WTC11 (cell line): ENCODE measurements at regions not wholly inside any gene's neighbourhood (a gene's known extent, or its start where the extent isn't known, plus 50 kb on each side); places are given as distances from the start of the nearest gene placed in this dataset.

Experiments used
- ATAC-seq: fragments of 200-7000 bp; cut with Tn5 transposase; 2 replicates; pipeline ENCODE4 v1.10.0; 2021; ENCODE audit warnings: mild to moderate bottlenecking, moderate library complexity
- CTCF ChIA-PET: fragments of 300-600 bp; sonication (Branson Sonifier 250); formaldehyde crosslinking; loops from one replicate; lab custom pipeline; 2021; ENCODE audit warnings: antibody characterized with exemption; lab: Charles Lee
- POLR2A ChIA-PET: fragments of 350-600 bp; sonication (Branson Sonifier 250); formaldehyde crosslinking; loops from one replicate; lab custom pipeline; 2021; ENCODE audit warnings: antibody characterized with exemption; lab: Charles Lee
- DNase-seq: peaks from one replicate; pipeline ENCODE4 v3.0.0; 2021; ENCODE audit warnings: low spot score
- H3K27ac Mint-ChIP-seq: 2 replicates; pipeline ENCODE4 v1.8.0; 2021; ENCODE audit warnings: mixed read lengths
- H3K27me3 Mint-ChIP-seq: 2 replicates; pipeline ENCODE4 v1.8.0; 2021; ENCODE audit warnings: low read depth, mild to moderate bottlenecking, moderate library complexity, mixed read lengths
- H3K36me3 Mint-ChIP-seq: 2 replicates; pipeline ENCODE4 v1.8.0; 2021; ENCODE audit warnings: mixed read lengths
- H3K4me1 Mint-ChIP-seq: 2 replicates; pipeline ENCODE4 v1.8.0; 2022; ENCODE audit warnings: mixed read lengths
- H3K4me3 Mint-ChIP-seq: 2 replicates; pipeline ENCODE4 v1.8.0; 2021; ENCODE audit warnings: mild to moderate bottlenecking, moderate library complexity, mixed read lengths
- H3K9me3 Mint-ChIP-seq: 2 replicates; pipeline ENCODE4 v1.8.0; 2021; ENCODE audit warnings: mixed read lengths
- EMX1 ChIP-seq: fragments of 250-450 bp; sonication (Bioruptor Pico); IDR thresholded peaks from 2 replicates; pipeline ENCODE4 v1.8.0; 2021; ENCODE audit warnings: mild to moderate bottlenecking
- ETV6 ChIP-seq: sonication (generic); formaldehyde crosslinking; IDR thresholded peaks from 2 replicates; pipeline ENCODE4 v1.8.1; 2022; ENCODE audit warnings: mild to moderate bottlenecking, missing genetic modification reagents
- FOXJ3 ChIP-seq: sonication (generic); formaldehyde crosslinking; IDR thresholded peaks from 2 replicates; pipeline ENCODE4 v1.9.0; 2021; ENCODE audit warnings: missing genetic modification reagents, mild to moderate bottlenecking, borderline replicate concordance
- FOXK1 ChIP-seq: sonication (generic); formaldehyde crosslinking; IDR thresholded peaks from 2 replicates; pipeline ENCODE4 v1.8.0; 2022; ENCODE audit warnings: mild to moderate bottlenecking, moderate library complexity, missing genetic modification reagents
- IRF2 ChIP-seq: sonication (generic); formaldehyde crosslinking; IDR thresholded peaks from 2 replicates; pipeline ENCODE4 v1.8.0; 2022; ENCODE audit warnings: low read depth, missing genetic modification reagents, borderline replicate concordance
- MYBL2 ChIP-seq: sonication (generic); formaldehyde crosslinking; IDR thresholded peaks from 2 replicates; pipeline ENCODE4 v1.8.1; 2023; ENCODE audit warnings: mild to moderate bottlenecking, moderate library complexity, missing genetic modification reagents
- PRRX2 ChIP-seq: fragments of 250-450 bp; sonication (Bioruptor Pico); IDR thresholded peaks from 2 replicates; pipeline ENCODE4 v1.8.0; 2021; ENCODE audit warnings: mild to moderate bottlenecking
- SOX15 ChIP-seq: fragments of 250-450 bp; sonication (Bioruptor Pico); IDR thresholded peaks from 2 replicates; pipeline ENCODE4 v1.9.0; 2021; ENCODE audit warnings: mild to moderate bottlenecking
- TCF7 ChIP-seq: sonication (generic); formaldehyde crosslinking; IDR thresholded peaks from 2 replicates; pipeline ENCODE4 v1.8.0; 2022; ENCODE audit warnings: mild to moderate bottlenecking, low read depth, missing genetic modification reagents, moderate library complexity
- TEAD1 ChIP-seq: sonication (generic); formaldehyde crosslinking; IDR thresholded peaks from 2 replicates; pipeline ENCODE4 v1.8.0; 2022; ENCODE audit warnings: mild to moderate bottlenecking, missing genetic modification reagents
- TEAD4 ChIP-seq: sonication (generic); formaldehyde crosslinking; IDR thresholded peaks from 2 replicates; pipeline ENCODE4 v1.8.0; 2022; ENCODE audit warnings: mild to moderate bottlenecking, missing genetic modification reagents
- ZNF121 ChIP-seq: sonication (generic); formaldehyde crosslinking; IDR thresholded peaks from 2 replicates; pipeline ENCODE4 v1.8.0; 2023; ENCODE audit warnings: missing genetic modification reagents
- ZNF263 ChIP-seq: sonication (generic); formaldehyde crosslinking; IDR thresholded peaks from 2 replicates; pipeline ENCODE4 v1.8.1; 2022; ENCODE audit warnings: low read depth, mild to moderate bottlenecking, moderate library complexity, missing genetic modification reagents
- ZNF396 ChIP-seq: fragments of 250-450 bp; sonication (Bioruptor Pico); IDR thresholded peaks from 2 replicates; pipeline ENCODE4 v1.8.0; 2021; ENCODE audit warnings: mild to moderate bottlenecking, moderate library complexity, borderline replicate concordance
- ZNF416 ChIP-seq: fragments of 250-450 bp; sonication (Bioruptor Pico); IDR thresholded peaks from 2 replicates; pipeline ENCODE4 v1.9.0; 2021; ENCODE audit warnings: mild to moderate bottlenecking, inconsistent platforms
- ZNF423 ChIP-seq: fragments of 250-450 bp; sonication (Bioruptor Pico); IDR thresholded peaks from 2 replicates; pipeline ENCODE4 v2.1.2; 2022; ENCODE audit warnings: mild to moderate bottlenecking, moderate library complexity
- ZNF671 ChIP-seq: fragments of 250-450 bp; sonication (Bioruptor Pico); IDR thresholded peaks from 2 replicates; pipeline ENCODE4 v1.8.0; 2021; ENCODE audit warnings: mild to moderate bottlenecking
- TF ChIP-seq, protein P1 (sequence below): sonication (generic); formaldehyde crosslinking; IDR thresholded peaks from 2 replicates; pipeline ENCODE4 v1.8.0; 2023; ENCODE audit warnings: missing genetic modification reagents
- TF ChIP-seq, protein P2 (sequence below): sonication (generic); formaldehyde crosslinking; IDR thresholded peaks from 2 replicates; pipeline ENCODE4 v1.8.0; 2022; ENCODE audit warnings: missing genetic modification reagents
- TF ChIP-seq, protein P3 (sequence below): sonication (generic); formaldehyde crosslinking; IDR thresholded peaks from 2 replicates; pipeline ENCODE4 v1.8.1; 2023; ENCODE audit warnings: mild to moderate bottlenecking, missing genetic modification reagents
- TF ChIP-seq, protein P4 (sequence below): fragments of 250-450 bp; sonication (Bioruptor Pico); IDR thresholded peaks from 2 replicates; pipeline ENCODE4 v1.9.0; 2021; ENCODE audit warnings: mild to moderate bottlenecking
- TF ChIP-seq, protein P5 (sequence below): fragments of 250-450 bp; sonication (Bioruptor Pico); IDR thresholded peaks from 2 replicates; pipeline ENCODE4 v2.1.2; 2022; ENCODE audit warnings: mild to moderate bottlenecking, moderate library complexity
- TF ChIP-seq, protein P6 (sequence below): sonication (generic); formaldehyde crosslinking; IDR thresholded peaks from 2 replicates; pipeline ENCODE4 v1.8.1; 2023; ENCODE audit warnings: mild to moderate bottlenecking, missing genetic modification reagents, moderate library complexity
- TF ChIP-seq, protein P7 (sequence below): sonication (generic); formaldehyde crosslinking; IDR thresholded peaks from 2 replicates; pipeline ENCODE4 v1.8.0; 2022; ENCODE audit warnings: mild to moderate bottlenecking, missing genetic modification reagents

DNA sequence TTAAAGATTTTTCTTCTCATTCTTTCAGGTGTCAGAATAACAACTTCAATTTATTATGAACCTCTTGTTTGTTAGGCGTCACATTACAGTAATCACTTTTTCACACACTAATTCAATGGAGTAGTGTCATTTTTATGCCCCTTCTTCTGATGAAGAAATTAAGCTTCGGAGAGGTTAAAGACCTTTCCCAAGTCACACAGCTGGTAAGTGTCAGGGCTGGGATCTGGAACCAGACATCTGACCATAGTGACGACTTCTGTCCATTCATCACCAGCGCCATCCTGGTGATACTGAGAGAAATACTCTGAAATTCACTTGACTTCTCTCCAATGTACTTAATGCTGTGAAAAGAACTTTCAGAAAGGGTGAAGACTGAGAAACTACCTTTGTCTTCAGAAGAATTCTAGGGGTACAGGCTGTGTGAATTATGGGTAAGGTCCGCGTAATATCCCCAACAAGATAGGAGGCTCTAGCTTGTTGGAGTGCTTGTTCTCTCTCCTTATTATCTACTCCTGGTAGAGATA lies 173.8 kb downstream of the GAS1 start:
- no peaks in the 10 kb centered on the region for H3K36me3 Mint-ChIP-seq
- H3K9me3 Mint-ChIP-seq: peaks cover 9% of the 10 kb centered on the region
- H3K4me1 Mint-ChIP-seq: no peaks in the 10 kb centered on the region
- no peak for DNase-seq
- ATAC-seq: no peak
- H3K27ac Mint-ChIP-seq: no peak overlapping the region
- TF ChIP-seq, protein P1, sequence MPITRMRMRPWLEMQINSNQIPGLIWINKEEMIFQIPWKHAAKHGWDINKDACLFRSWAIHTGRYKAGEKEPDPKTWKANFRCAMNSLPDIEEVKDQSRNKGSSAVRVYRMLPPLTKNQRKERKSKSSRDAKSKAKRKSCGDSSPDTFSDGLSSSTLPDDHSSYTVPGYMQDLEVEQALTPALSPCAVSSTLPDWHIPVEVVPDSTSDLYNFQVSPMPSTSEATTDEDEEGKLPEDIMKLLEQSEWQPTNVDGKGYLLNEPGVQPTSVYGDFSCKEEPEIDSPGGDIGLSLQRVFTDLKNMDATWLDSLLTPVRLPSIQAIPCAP: no peak
- TF ChIP-seq PRRX2 (CRISPR knock-in tag) (no peak), MYBL2 (CRISPR knock-in tag) (no peak), TEAD4 (CRISPR knock-in tag) (no peak), IRF2 (CRISPR knock-in tag) (no peak), FOXK1 (CRISPR knock-in tag) (no peak), ZNF121 (CRISPR knock-in tag) (no peak)
- TF ChIP-seq, protein P2, sequence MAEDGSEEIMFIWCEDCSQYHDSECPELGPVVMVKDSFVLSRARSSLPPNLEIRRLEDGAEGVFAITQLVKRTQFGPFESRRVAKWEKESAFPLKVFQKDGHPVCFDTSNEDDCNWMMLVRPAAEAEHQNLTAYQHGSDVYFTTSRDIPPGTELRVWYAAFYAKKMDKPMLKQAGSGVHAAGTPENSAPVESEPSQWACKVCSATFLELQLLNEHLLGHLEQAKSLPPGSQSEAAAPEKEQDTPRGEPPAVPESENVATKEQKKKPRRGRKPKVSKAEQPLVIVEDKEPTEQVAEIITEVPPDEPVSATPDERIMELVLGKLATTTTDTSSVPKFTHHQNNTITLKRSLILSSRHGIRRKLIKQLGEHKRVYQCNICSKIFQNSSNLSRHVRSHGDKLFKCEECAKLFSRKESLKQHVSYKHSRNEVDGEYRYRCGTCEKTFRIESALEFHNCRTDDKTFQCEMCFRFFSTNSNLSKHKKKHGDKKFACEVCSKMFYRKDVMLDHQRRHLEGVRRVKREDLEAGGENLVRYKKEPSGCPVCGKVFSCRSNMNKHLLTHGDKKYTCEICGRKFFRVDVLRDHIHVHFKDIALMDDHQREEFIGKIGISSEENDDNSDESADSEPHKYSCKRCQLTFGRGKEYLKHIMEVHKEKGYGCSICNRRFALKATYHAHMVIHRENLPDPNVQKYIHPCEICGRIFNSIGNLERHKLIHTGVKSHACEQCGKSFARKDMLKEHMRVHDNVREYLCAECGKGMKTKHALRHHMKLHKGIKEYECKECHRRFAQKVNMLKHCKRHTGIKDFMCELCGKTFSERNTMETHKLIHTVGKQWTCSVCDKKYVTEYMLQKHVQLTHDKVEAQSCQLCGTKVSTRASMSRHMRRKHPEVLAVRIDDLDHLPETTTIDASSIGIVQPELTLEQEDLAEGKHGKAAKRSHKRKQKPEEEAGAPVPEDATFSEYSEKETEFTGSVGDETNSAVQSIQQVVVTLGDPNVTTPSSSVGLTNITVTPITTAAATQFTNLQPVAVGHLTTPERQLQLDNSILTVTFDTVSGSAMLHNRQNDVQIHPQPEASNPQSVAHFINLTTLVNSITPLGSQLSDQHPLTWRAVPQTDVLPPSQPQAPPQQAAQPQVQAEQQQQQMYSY: no peak
- TF ChIP-seq, protein P3, sequence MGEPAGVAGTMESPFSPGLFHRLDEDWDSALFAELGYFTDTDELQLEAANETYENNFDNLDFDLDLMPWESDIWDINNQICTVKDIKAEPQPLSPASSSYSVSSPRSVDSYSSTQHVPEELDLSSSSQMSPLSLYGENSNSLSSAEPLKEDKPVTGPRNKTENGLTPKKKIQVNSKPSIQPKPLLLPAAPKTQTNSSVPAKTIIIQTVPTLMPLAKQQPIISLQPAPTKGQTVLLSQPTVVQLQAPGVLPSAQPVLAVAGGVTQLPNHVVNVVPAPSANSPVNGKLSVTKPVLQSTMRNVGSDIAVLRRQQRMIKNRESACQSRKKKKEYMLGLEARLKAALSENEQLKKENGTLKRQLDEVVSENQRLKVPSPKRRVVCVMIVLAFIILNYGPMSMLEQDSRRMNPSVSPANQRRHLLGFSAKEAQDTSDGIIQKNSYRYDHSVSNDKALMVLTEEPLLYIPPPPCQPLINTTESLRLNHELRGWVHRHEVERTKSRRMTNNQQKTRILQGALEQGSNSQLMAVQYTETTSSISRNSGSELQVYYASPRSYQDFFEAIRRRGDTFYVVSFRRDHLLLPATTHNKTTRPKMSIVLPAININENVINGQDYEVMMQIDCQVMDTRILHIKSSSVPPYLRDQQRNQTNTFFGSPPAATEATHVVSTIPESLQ: no peak
- ChIA-PET CTCF (no interaction called here), POLR2A (no interaction called here)
- peaks cover 3% of the 10 kb centered on the region; the same call in 1 of the 2 replicates for H3K27me3 Mint-ChIP-seq
- no peak overlapping the region for H3K4me3 Mint-ChIP-seq

DNA sequence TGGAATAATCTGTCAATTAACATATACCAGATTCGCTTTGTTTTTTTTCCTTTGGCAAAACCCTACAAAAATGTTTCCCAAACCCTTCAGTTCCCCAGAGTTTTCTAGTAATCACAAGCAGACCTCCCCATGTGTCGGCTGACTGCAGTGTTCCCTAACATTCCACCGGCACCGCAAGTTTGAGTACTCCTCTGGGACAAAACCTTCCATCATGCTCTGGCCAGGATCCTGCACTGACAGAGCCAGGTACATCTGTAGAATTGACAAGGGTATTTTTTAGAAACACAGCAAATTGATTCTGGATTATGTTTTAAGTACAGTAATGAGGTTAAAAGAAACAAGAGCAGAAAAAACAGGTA lies 174.7 kb downstream of the GAS1 start:
- DNase-seq (no peak), ATAC-seq (no peak)
- H3K9me3 Mint-ChIP-seq: peaks cover 10% of the 10 kb centered on the region
- H3K27me3 Mint-ChIP-seq: peaks cover 3% of the 10 kb centered on the region; the same call in 1 of the 2 replicates
- TF ChIP-seq TEAD1 (CRISPR knock-in tag): no peak
- TF ChIP-seq ZNF423 (CRISPR knock-in tag): no peak
- TF ChIP-seq TCF7: no peak
- no peak for TF ChIP-seq ZNF671 (CRISPR knock-in tag)
- TF ChIP-seq, protein P4, sequence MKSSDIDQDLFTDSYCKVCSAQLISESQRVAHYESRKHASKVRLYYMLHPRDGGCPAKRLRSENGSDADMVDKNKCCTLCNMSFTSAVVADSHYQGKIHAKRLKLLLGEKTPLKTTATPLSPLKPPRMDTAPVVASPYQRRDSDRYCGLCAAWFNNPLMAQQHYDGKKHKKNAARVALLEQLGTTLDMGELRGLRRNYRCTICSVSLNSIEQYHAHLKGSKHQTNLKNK: no peak
- no peak for TF ChIP-seq ZNF396 (CRISPR knock-in tag)
- TF ChIP-seq FOXJ3: no peak
- TF ChIP-seq ZNF416 (CRISPR knock-in tag): no peak
- no peaks in the 10 kb centered on the region for H3K4me1 Mint-ChIP-seq
- H3K4me3 Mint-ChIP-seq: no peak overlapping the region
- H3K27ac Mint-ChIP-seq: no peak overlapping the region
- ChIA-PET CTCF (no interaction called here), POLR2A (no interaction called here)
- H3K36me3 Mint-ChIP-seq: no peaks in the 10 kb centered on the region

DNA sequence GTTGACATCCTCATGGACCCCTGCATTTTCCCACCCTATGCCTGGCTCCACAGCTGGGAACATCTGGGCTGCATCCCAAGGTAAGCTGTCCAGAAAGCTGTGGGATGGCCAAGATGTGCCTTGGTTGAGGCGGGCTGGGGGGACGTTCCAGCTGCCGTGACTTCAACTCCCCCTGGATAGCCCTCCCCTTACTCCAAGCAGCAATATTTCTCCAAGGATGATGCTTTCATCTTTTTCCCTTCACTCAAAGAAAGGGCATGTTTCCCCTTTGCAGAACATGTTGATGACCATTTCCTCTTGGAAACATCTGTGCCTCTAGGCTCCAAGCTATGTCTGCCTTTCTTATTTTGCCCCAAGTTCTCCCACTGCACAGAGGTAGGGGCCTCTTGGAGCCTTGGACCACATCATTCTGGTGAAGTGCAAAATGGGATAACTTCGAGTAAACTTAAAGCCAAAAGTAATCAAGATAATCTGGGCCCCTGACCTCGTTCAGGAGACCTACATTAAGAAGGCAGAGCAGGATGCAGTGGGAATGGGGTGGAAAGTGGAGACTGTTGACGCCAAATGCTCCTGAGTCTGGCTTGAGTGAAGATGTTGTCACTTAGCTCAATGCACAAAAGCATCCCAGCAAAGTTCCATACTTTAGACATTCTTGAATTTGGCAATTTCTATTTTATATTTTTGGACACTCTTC lies 175.2 kb downstream of the GAS1 start:
- POLR2A ChIA-PET: no interaction called here
- CTCF ChIA-PET: no interaction called here
- no peak overlapping the region for H3K27ac Mint-ChIP-seq
- ATAC-seq (no peak), DNase-seq (no peak)
- H3K4me3 Mint-ChIP-seq: no peak overlapping the region
- H3K4me1 Mint-ChIP-seq: no peaks in the 10 kb centered on the region
- no peaks in the 10 kb centered on the region for H3K36me3 Mint-ChIP-seq
- H3K27me3 Mint-ChIP-seq: peaks cover 3% of the 10 kb centered on the region; the same call in 1 of the 2 replicates
- H3K9me3 Mint-ChIP-seq: peaks cover 10% of the 10 kb centered on the region
- TF ChIP-seq, protein P5, sequence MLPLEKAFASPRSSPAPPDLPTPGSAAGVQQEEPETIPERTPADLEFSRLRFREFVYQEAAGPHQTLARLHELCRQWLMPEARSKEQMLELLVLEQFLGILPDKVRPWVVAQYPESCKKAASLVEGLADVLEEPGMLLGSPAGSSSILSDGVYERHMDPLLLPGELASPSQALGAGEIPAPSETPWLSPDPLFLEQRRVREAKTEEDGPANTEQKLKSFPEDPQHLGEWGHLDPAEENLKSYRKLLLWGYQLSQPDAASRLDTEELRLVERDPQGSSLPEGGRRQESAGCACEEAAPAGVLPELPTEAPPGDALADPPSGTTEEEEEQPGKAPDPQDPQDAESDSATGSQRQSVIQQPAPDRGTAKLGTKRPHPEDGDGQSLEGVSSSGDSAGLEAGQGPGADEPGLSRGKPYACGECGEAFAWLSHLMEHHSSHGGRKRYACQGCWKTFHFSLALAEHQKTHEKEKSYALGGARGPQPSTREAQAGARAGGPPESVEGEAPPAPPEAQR (CRISPR knock-in tag): no peak
- TF ChIP-seq, protein P6, sequence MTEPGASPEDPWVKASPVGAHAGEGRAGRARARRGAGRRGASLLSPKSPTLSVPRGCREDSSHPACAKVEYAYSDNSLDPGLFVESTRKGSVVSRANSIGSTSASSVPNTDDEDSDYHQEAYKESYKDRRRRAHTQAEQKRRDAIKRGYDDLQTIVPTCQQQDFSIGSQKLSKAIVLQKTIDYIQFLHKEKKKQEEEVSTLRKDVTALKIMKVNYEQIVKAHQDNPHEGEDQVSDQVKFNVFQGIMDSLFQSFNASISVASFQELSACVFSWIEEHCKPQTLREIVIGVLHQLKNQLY (CRISPR knock-in tag): no peak
- TF ChIP-seq ZNF263: no peak
- no peak for TF ChIP-seq SOX15 (CRISPR knock-in tag)
- TF ChIP-seq ETV6 (CRISPR knock-in tag): no peak
- TF ChIP-seq EMX1 (CRISPR knock-in tag): no peak
- TF ChIP-seq, protein P7, sequence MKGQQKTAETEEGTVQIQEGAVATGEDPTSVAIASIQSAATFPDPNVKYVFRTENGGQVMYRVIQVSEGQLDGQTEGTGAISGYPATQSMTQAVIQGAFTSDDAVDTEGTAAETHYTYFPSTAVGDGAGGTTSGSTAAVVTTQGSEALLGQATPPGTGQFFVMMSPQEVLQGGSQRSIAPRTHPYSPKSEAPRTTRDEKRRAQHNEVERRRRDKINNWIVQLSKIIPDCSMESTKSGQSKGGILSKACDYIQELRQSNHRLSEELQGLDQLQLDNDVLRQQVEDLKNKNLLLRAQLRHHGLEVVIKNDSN: no peak
